ENCODE measurements at regions not wholly inside any gene's neighbourhood (a gene's known extent, or its start where the extent isn't known, plus 50 kb on each side); places are given as distances from the start of the nearest gene placed in this dataset.

- no peak for FAIRE-seq
- Histone ChIP-seq H3K4me1 (ENCODE audit: control insufficient read depth, extremely low read depth, insufficient read depth, low read length) (peaks cover 14% of the 10 kb centered on the region), H3K4me2 (ENCODE audit: control insufficient read depth, extremely low read depth, insufficient read depth, low read depth, low read length) (no peak overlapping the region), H3K27ac (ENCODE audit: control insufficient read depth, insufficient read depth, low read length) (no peak overlapping the region), H4K20me1 (ENCODE audit: control insufficient read depth, extremely low read depth, insufficient read depth, low read length) (no peaks in the 10 kb centered on the region), H3K27me3 (ENCODE audit: control insufficient read depth, extremely low read depth, insufficient read depth, low read length) (no peaks in the 10 kb centered on the region), H3K36me3 (ENCODE audit: control insufficient read depth in 2 of 2, extremely low read depth in 1 of 2, insufficient read depth in 2 of 2, low read length in 2 of 2) (no peaks in the 10 kb centered on the region), H3K4me3 (ENCODE audit: control insufficient read depth in 2 of 3, extremely low read depth in 1 of 3, insufficient read depth in 2 of 3, low read depth in 1 of 3, low read length in 3 of 3) (no peak overlapping the region), H2AFZ (ENCODE audit: control insufficient read depth, low read length) (no peak overlapping the region), H3K79me2 (ENCODE audit: control insufficient read depth, insufficient read depth, low read length) (no peaks in the 10 kb centered on the region), H3K9me1 (ENCODE audit: control insufficient read depth, extremely low read depth, insufficient read depth, low read length) (no peaks in the 10 kb centered on the region), H3K9ac (ENCODE audit: control insufficient read depth, extremely low read depth, insufficient read depth, low read length) (no peak overlapping the region), H3K9me3 (ENCODE audit: control insufficient read depth, low read depth, low read length) (no peaks in the 10 kb centered on the region)
- no peak for DNase-seq (ENCODE audit: low read depth, low spot score)
- dilution Hi-C loops (cut with MboI; ENCODE audit: extremely low pct_ligation_motif_present, low sequenced_read_pairs) = no loop called here
- TF ChIP-seq EZH2 (IDR thresholded peaks at IDR 0.05; ENCODE audit: low read length) (no peak), CTCF (optimal IDR thresholded peaks at IDR 0.05 in 1 of 3, IDR thresholded peaks at IDR 0.05 in 1 of 3, conservative IDR thresholded peaks at IDR 0.05 in 1 of 3; ENCODE audit: extremely low read depth in 1 of 3, insufficient read depth in 2 of 3, low read length in 3 of 3) (no peak)
Measured at GRCh38 chr13:79777504-79777903, 296.5 kb downstream of the NDFIP2 start.

- no peak overlapping the region for H3K27ac ChIP-seq (ENCODE audit: control insufficient read depth, insufficient read depth, low read length)
- no peak overlapping the region for H3K9ac ChIP-seq (ENCODE audit: control insufficient read depth, extremely low read depth, insufficient read depth, low read length)
- no peaks in the 10 kb centered on the region for H3K27me3 ChIP-seq (ENCODE audit: control insufficient read depth, extremely low read depth, insufficient read depth, low read length)
- H3K9me3 ChIP-seq (ENCODE audit: control insufficient read depth, low read depth, low read length) = no peaks in the 10 kb centered on the region
- H4K20me1 ChIP-seq (ENCODE audit: control insufficient read depth, extremely low read depth, insufficient read depth, low read length) = no peaks in the 10 kb centered on the region
- DNase-seq (ENCODE audit: low read depth, low spot score) (no peak), FAIRE-seq (no peak)
- peaks cover 14% of the 10 kb centered on the region for H3K4me1 ChIP-seq (ENCODE audit: control insufficient read depth, extremely low read depth, insufficient read depth, low read length)
- H3K36me3 ChIP-seq (ENCODE audit: control insufficient read depth in 2 of 2, extremely low read depth in 1 of 2, insufficient read depth in 2 of 2, low read length in 2 of 2) = no peaks in the 10 kb centered on the region
- H3K4me2 ChIP-seq (ENCODE audit: control insufficient read depth, extremely low read depth, insufficient read depth, low read depth, low read length) = no peak overlapping the region
- no peaks in the 10 kb centered on the region for H3K9me1 ChIP-seq (ENCODE audit: control insufficient read depth, extremely low read depth, insufficient read depth, low read length)
- H3K4me3 ChIP-seq (ENCODE audit: control insufficient read depth in 2 of 3, extremely low read depth in 1 of 3, insufficient read depth in 2 of 3, low read depth in 1 of 3, low read length in 3 of 3) = no peak overlapping the region
- H2AFZ ChIP-seq (ENCODE audit: control insufficient read depth, low read length) = no peak overlapping the region
- dilution Hi-C loops (cut with MboI; ENCODE audit: extremely low pct_ligation_motif_present, low sequenced_read_pairs) = no loop called here
- no peaks in the 10 kb centered on the region for H3K79me2 ChIP-seq (ENCODE audit: control insufficient read depth, insufficient read depth, low read length)
- TF ChIP-seq CTCF (optimal IDR thresholded peaks at IDR 0.05 in 1 of 3, IDR thresholded peaks at IDR 0.05 in 1 of 3, conservative IDR thresholded peaks at IDR 0.05 in 1 of 3; ENCODE audit: extremely low read depth in 1 of 3, insufficient read depth in 2 of 3, low read length in 3 of 3) (no peak), EZH2 (IDR thresholded peaks at IDR 0.05; ENCODE audit: low read length) (no peak)
Measured at GRCh38 chr13:79776531-79777295, 295.8 kb downstream of the NDFIP2 start.

All from keratinocyte (primary cell).